Dermis microvascular lymphatic vessel endothelial cell (primary cell): ENCODE measurements at regions not wholly inside any gene's neighbourhood (a gene's known extent, or its start where the extent isn't known, plus 50 kb on each side); places are given as distances from the start of the nearest gene placed in this dataset.
"Not testable (repeated sequence)": the region's sequence is repeated elsewhere in the genome, so short reads cannot be mapped to it uniquely, and the experiment has no call there.

Experiments used
- DNase-seq, 2 donors: peaks; one replicate each; pipeline versions ENCODE4 v3.0.0 to v3.0.0-alpha.2; 2010; ENCODE audit warnings: low read depth in 2 of 2

GRCh38 chr13:63864171-63864902 lies 2448.7 kb upstream of the PCDH20 start:
- no peak for DNase-seq

GRCh38 chr13:63855457-63856118 lies 2439.9 kb upstream of the PCDH20 start:
- DNase-seq: no peak

GRCh38 chr13:63853816-63854215 lies 2438.2 kb upstream of the PCDH20 start:
- no peak for DNase-seq

- DNase-seq: no peak
Observed at GRCh38 chr13:63851526-63851925, 2435.9 kb upstream of the PCDH20 start.

GRCh38 chr13:63843766-63844699 lies 2428.4 kb upstream of the PCDH20 start:
- no peak for DNase-seq

- DNase-seq: no peak
Observed at GRCh38 chr13:63842102-63842501, 2426.5 kb upstream of the PCDH20 start.

GRCh38 chr13:63840551-63841421 lies 2425.1 kb upstream of the PCDH20 start:
- no peak for DNase-seq

GRCh38 chr13:63838366-63839110 lies 2422.9 kb upstream of the PCDH20 start:
- no peak for DNase-seq

GRCh38 chr13:63837701-63838100 lies 2422.1 kb upstream of the PCDH20 start:
- DNase-seq: not testable (repeated sequence)

- DNase-seq: not testable (repeated sequence)
Observed at GRCh38 chr13:63829609-63830008, 2414.0 kb upstream of the PCDH20 start.

GRCh38 chr13:63821785-63822184 lies 2406.1 kb upstream of the PCDH20 start:
- not testable (repeated sequence) for DNase-seq

- not testable (repeated sequence) for DNase-seq
Observed at GRCh38 chr13:63811428-63812004, 2395.9 kb upstream of the PCDH20 start.

GRCh38 chr13:63791134-63791533 lies 2375.5 kb upstream of the PCDH20 start:
- DNase-seq: not testable (repeated sequence)

GRCh38 chr13:63774133-63774532 lies 2358.5 kb upstream of the PCDH20 start:
- no peak for DNase-seq

GRCh38 chr13:63773476-63773875 lies 2357.8 kb upstream of the PCDH20 start:
- DNase-seq: no peak

GRCh38 chr13:63757683-63758082 lies 2342.0 kb upstream of the PCDH20 start:
- not testable (repeated sequence) for DNase-seq

- not testable (repeated sequence) for DNase-seq
Observed at GRCh38 chr13:63749857-63750256, 2334.2 kb upstream of the PCDH20 start.

GRCh38 chr13:63741814-63742101 lies 2326.1 kb upstream of the PCDH20 start:
- DNase-seq: not testable (repeated sequence)

GRCh38 chr13:63741029-63741813 lies 2325.6 kb upstream of the PCDH20 start:
- DNase-seq: no peak
